ENCODE measurements at regions not wholly inside any gene's neighbourhood (a gene's known extent, or its start where the extent isn't known, plus 50 kb on each side); places are given as distances from the start of the nearest gene placed in this dataset.

GRCh38 chr14:86540636-86541247, 1010.8 kb downstream of the FLRT2 start:
- Mint-ChIP-seq H3K27me3 (peaks cover 2% of the 10 kb centered on the region), H3K27ac (no peak overlapping the region), H3K4me1 (ENCODE audit: low read depth) (no peaks in the 10 kb centered on the region), H3K9me3 (ENCODE audit: low read depth) (no peaks in the 10 kb centered on the region), H3K4me3 (ENCODE audit: low read depth) (no peak overlapping the region), H3K36me3 (ENCODE audit: insufficient read depth) (no peaks in the 10 kb centered on the region)
- no peak for DNase-seq (ENCODE audit: low spot score, unreplicated experiment)
- TF ChIP-seq CTCF (IDR thresholded peaks at IDR 0.05; ENCODE audit: unreplicated experiment), result no peak

- no peak overlapping the region for H3K4me3 Mint-ChIP-seq (ENCODE audit: low read depth)
- no peak for DNase-seq (ENCODE audit: low spot score, unreplicated experiment)
- no peak for TF ChIP-seq CTCF (IDR thresholded peaks at IDR 0.05; ENCODE audit: unreplicated experiment)
- H3K27ac Mint-ChIP-seq, result no peak overlapping the region
- H3K27me3 Mint-ChIP-seq, result peaks cover 2% of the 10 kb centered on the region
- no peaks in the 10 kb centered on the region for H3K4me1 Mint-ChIP-seq (ENCODE audit: low read depth)
- H3K9me3 Mint-ChIP-seq (ENCODE audit: low read depth), result no peaks in the 10 kb centered on the region
- H3K36me3 Mint-ChIP-seq (ENCODE audit: insufficient read depth), result no peaks in the 10 kb centered on the region
These were observed 1009.6 kb downstream of the FLRT2 start for GRCh38 chr14:86539361-86540070.

- no peaks in the 10 kb centered on the region for H3K27me3 Mint-ChIP-seq
- no peaks in the 10 kb centered on the region for H3K4me1 Mint-ChIP-seq (ENCODE audit: low read depth)
- no peak for TF ChIP-seq CTCF (IDR thresholded peaks at IDR 0.05; ENCODE audit: unreplicated experiment)
- no peak overlapping the region for H3K27ac Mint-ChIP-seq
- H3K4me3 Mint-ChIP-seq (ENCODE audit: low read depth), result no peak overlapping the region
- no peaks in the 10 kb centered on the region for H3K36me3 Mint-ChIP-seq (ENCODE audit: insufficient read depth)
- H3K9me3 Mint-ChIP-seq (ENCODE audit: low read depth), result no peaks in the 10 kb centered on the region
- no peak for DNase-seq (ENCODE audit: low spot score, unreplicated experiment)
These were observed 1003.9 kb downstream of the FLRT2 start for GRCh38 chr14:86533834-86534233.

- DNase-seq (ENCODE audit: low spot score, unreplicated experiment), result no peak
- Mint-ChIP-seq H3K4me1 (ENCODE audit: low read depth) (no peaks in the 10 kb centered on the region), H3K27me3 (no peaks in the 10 kb centered on the region), H3K27ac (no peak overlapping the region), H3K36me3 (ENCODE audit: insufficient read depth) (no peaks in the 10 kb centered on the region), H3K4me3 (ENCODE audit: low read depth) (no peak overlapping the region), H3K9me3 (ENCODE audit: low read depth) (peaks cover 2% of the 10 kb centered on the region)
- TF ChIP-seq CTCF (IDR thresholded peaks at IDR 0.05; ENCODE audit: unreplicated experiment), result no peak
These were observed 1002.3 kb downstream of the FLRT2 start for GRCh38 chr14:86532219-86532618.

DNA sequence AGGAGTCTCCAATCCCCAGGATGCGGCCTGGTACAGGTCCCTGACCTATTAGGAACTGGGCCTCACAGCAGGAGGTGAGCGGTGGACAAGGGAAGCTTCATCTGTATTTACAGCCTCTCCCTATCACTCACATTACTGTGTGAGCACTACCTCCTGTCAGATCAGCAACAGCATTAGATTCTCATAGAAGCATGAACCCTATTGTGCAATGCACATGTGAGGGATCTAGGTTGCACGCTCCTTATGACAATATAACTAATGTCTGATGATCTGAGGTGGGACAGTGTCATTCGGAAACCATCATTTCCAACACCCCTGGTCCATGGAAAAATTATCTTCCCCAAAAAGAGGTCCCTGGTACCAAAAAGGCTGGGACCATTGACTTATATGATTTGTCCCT, 1000.5 kb downstream of the FLRT2 start:
- Mint-ChIP-seq H3K27me3 (no peaks in the 10 kb centered on the region), H3K4me1 (ENCODE audit: low read depth) (peaks cover 2% of the 10 kb centered on the region), H3K4me3 (ENCODE audit: low read depth) (no peak overlapping the region), H3K27ac (no peak overlapping the region), H3K36me3 (ENCODE audit: insufficient read depth) (peaks cover 1% of the 10 kb centered on the region), H3K9me3 (ENCODE audit: low read depth) (peaks cover 2% of the 10 kb centered on the region)
- no peak for TF ChIP-seq CTCF (IDR thresholded peaks at IDR 0.05; ENCODE audit: unreplicated experiment)
- no peak for DNase-seq (ENCODE audit: low spot score, unreplicated experiment)
